Caki2 (cell line): ENCODE measurements at regions not wholly inside any gene's neighbourhood (a gene's known extent, or its start where the extent isn't known, plus 50 kb on each side); places are given as distances from the start of the nearest gene placed in this dataset.

Source experiments
- DNase-seq: peaks from one replicate; pipeline ENCODE4 v3.0.0-alpha.2; 2015; ENCODE audit warnings: low read depth
- in situ Hi-C: cut with HindIII; loops from 2 replicates; pipeline ENCODE4 v1.10.0; 2016; ENCODE audit warnings: low sequenced_read_pairs, low pct_unique_long_range_greater_than_20kb, mixed read lengths

- in situ Hi-C loops: no loop called here
Measured at GRCh38 chr1:244236101-244236500, 185.0 kb downstream of the ZBTB18 start.

GRCh38 chr1:244236721-244237120, 185.6 kb downstream of the ZBTB18 start:
- no peak for DNase-seq
- in situ Hi-C loops: no loop called here

More at GRCh38 chr1:244236101-244236500, 185.0 kb downstream of the ZBTB18 start:
- DNase-seq: no peak

GRCh38 chr1:244237445-244237844, 186.4 kb downstream of the ZBTB18 start:
- in situ Hi-C loops: no loop called here
- DNase-seq: no peak

GRCh38 chr1:244239261-244239770, 188.2 kb downstream of the ZBTB18 start:
- DNase-seq: no peak
- in situ Hi-C loops: no loop called here

GRCh38 chr1:244241438-244241837, 190.4 kb downstream of the ZBTB18 start:
- DNase-seq: no peak
- in situ Hi-C loops: no loop called here

- DNase-seq: no peak
- in situ Hi-C loops: no loop called here
Measured at GRCh38 chr1:244242446-244242845, 191.4 kb downstream of the ZBTB18 start.

DNA sequence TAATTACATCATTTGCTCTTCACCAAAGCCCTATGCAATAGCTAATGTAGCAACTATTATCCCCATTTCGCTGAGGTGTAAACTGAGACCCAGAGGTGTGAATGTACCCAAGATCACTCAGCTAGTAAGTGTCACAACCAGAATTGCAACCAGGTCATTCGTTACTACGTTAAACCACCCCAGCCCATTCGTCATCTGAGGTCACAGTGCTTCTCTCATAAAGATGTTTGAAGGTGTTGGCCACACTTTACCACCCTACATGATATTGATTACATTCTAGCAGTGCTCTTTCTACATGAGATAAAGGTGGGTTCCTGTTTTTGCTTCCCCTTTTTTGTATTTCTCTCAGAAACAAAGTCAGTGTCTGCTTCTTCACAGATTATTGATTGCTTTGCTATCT, 195.3 kb downstream of the ZBTB18 start:
- in situ Hi-C loops: no loop called here

DNA sequence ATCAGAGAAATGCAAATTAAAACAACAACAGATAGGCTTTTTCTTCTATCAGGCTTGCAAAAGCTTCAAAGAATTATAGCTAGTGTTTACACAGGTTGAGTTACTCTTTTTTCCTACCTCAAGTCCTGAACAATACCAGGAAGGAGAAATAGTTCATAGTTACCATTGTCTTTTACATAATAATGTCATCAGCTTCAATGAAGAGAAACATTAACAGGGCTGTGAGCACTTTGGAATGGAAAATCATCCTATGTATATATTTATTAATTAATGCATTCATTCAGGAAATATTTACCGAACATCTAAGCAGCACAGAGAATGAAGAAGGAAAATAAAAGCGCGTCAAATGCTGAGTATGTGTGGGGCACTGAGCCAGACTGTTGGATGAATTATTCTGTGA, 197.3 kb downstream of the ZBTB18 start:
- in situ Hi-C loops: no loop called here
- DNase-seq: no peak

More for the DNA sequence above, 195.3 kb downstream of the ZBTB18 start:
- DNase-seq: no peak

GRCh38 chr1:244252211-244252610, 199.5 kb downstream of the ADSS2 start:
- in situ Hi-C loops: no loop called here
- DNase-seq: no peak

GRCh38 chr1:244254467-244254866, 197.2 kb downstream of the ADSS2 start:
- no peak for DNase-seq
- in situ Hi-C loops: no loop called here

- in situ Hi-C loops: no loop called here
Measured at GRCh38 chr1:244255426-244255965, 196.2 kb downstream of the ADSS2 start.

DNA sequence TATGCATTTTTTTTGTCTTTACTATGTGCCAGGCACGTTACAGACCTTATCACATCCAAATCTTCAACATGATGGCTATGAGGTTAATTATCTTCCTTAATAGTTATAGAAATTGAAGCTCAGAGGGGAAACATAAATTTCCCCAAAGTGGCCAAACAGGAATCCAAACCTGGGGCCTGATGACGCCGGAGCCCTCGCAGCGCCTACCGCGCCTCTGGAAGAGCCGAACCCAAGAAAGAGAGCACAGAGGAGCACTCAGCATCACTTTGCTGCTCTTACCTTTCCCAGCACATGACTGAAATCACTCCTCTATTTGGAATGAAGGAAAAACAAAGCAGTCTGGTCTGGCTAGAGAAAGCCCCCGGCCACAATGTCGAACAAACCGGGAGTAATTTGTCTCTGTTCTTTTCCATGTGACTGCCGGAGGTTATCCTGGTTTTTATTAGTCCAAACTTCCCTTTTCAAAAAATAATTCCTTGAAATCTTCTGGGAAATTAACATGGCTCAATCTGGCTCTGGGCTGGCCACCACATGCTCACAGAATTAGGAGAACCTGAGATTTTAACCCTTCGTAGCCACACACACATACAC, 195.5 kb downstream of the ADSS2 start:
- DNase-seq: no peak
- in situ Hi-C loops: no loop called here

More at GRCh38 chr1:244255426-244255965, 196.2 kb downstream of the ADSS2 start:
- no peak for DNase-seq

DNA sequence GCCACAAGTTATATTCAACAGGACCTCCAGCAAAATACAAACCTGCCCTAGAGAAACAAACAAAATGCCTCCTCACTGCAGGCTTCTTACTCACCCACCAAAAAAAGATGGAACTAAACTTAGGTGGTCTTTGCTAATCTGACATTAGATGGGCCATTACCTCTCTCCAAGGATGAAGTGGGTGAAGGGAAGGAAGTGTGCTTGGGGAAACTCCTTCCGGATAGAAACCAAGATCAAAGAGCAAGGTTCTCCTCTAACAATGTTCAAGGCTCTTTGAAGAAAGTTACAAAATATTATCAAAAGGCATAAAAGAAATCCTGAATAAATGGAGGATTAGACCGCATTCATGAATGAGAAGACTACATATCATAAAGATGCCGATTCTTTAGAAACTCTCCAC, 187.5 kb downstream of the ADSS2 start:
- in situ Hi-C loops: no loop called here
- no peak for DNase-seq

DNA sequence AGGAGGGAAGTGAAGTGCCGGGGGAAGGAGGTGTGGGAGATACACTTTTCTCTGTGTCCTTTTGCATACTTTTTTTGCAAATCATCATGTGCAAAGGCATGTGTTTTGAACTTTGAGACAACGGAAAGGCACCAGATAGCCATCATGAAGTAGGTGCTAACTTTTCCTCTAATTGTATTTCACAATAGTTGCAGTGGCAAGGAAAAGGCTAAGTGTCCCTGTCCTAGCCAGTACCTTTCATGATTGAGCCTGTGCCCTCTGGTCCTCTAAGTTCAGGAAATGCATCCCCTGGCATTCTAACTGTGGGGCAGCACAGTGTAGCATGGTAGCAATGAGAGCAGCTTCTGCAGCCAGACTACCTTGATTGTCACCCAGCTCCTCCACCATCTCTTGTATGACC, 186.2 kb downstream of the ADSS2 start:
- DNase-seq: no peak
- in situ Hi-C loops: no loop called here

DNA sequence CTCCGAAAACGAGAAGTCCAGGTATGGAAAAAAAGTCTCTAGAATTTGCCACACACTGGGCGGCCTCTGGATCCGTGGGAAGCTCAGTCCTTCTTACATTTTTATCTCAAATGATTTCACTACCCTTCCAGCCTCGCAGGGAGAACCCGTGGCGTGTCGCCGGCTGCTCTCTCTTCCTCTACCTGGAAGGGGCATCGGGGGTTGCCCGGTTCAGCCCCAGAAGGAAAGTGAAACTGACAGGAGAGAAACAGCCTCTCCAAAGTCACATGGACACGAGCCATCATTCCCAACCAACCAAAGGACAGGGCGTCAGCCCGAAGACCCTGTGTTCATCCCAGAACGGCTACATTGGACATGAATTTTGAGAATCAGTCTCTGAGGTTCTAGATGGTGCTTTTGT, 182.5 kb downstream of the ADSS2 start:
- no peak for DNase-seq
- in situ Hi-C loops: no loop called here

GRCh38 chr1:244271004-244271403, 180.7 kb downstream of the ADSS2 start:
- in situ Hi-C loops: no loop called here
- DNase-seq: no peak

- no peak for DNase-seq
- in situ Hi-C loops: no loop called here
Measured at GRCh38 chr1:244271691-244272308, 179.9 kb downstream of the ADSS2 start.

DNA sequence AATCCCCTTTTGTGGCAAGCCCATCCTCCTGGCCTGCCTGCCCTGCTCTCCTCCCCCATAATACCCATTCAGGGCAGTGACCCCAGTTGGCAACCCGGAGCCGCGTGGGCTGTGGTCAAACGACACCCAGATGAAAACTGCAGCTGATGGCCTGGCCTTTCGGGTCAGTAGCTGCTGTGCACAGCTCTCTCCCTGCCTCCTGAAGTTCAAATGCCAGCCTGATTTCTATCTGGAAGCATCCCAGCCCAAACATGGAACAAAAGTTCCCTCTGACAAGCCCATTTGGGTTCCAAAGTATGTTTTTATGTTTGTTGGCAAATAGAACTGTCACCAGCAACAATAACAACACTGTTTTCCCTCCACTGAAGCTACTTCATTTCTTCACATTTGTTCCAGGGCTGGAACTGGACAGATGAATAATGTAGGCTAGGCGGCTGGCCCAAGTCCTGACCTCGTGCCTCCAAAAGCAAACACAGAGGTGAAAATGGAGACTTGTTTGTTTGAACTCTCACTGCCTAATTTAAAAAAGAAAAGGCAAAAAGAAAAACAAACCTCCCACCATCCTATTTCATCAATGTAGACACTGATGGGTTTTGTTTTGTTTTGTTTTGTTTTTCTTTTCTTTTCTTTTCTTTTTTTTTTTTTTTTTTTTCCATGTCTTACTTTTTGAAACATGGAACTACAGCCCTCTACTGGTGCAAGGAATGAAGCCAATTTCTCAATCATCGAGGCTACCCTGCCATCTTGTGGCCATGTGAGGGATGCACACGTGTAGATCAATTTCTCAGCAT, 179.0 kb downstream of the ADSS2 start:
- in situ Hi-C loops: no loop called here

GRCh38 chr1:244273262-244273844, 178.4 kb downstream of the ADSS2 start:
- DNase-seq: no peak
- in situ Hi-C loops: no loop called here

More for the DNA sequence above, 179.0 kb downstream of the ADSS2 start:
- DNase-seq: peak; percentile 84
